ENCODE measurements at regions not wholly inside any gene's neighbourhood (a gene's known extent, or its start where the extent isn't known, plus 50 kb on each side); places are given as distances from the start of the nearest gene placed in this dataset.
"Not testable (repeated sequence)": the region's sequence is repeated elsewhere in the genome, so short reads cannot be mapped to it uniquely, and the experiment has no call there.

DNA sequence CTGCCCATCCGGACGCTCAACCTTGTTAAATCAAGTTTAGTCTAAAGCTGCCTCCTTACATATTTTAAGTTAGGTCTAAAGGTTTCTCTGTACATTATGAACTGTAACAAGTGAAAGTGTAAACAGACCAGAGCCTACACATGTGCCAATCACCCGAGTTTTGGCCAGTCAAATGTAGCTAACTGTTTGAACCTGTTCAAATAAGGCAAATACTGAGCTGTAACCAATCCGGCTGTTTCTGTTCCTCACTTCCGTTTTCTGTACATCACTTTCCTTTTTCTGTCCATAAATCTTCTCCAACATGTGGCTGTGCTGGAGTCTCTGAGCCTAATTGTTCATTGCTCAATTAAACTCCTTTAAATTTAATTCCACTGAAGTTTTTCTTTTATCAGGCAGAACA, 113.3 kb upstream of the SHISA3 start:
- H3K4me1 Mint-ChIP-seq, result peaks cover 5% of the 10 kb centered on the region
- Histone ChIP-seq H3F3A (ENCODE audit: low read depth) (no peaks in the 10 kb centered on the region), H3K4me2 (no peak overlapping the region), H3K9me3 (ENCODE audit: low read depth) (no peaks in the 10 kb centered on the region), H3K4me1 (peaks cover 3% of the 10 kb centered on the region), H3K9ac (no peak overlapping the region), H3K27ac (no peak overlapping the region), H3K79me2 (ENCODE audit: low read depth) (no peaks in the 10 kb centered on the region), H2AFZ (replicated peaks) (no peak overlapping the region), H3K36me3 (no peaks in the 10 kb centered on the region), H4K20me1 (ENCODE audit: low read depth) (no peaks in the 10 kb centered on the region), H3K4me3 (no peak overlapping the region), H3K27me3 (no peaks in the 10 kb centered on the region)
- no peak overlapping the region for H3K27ac Mint-ChIP-seq
- H3K4me3 Mint-ChIP-seq, result no peak overlapping the region
- no peak for TF ChIP-seq EZH2phosphoT487 (IDR thresholded peaks at IDR 0.05)
- TF ChIP-seq EZH2 (IDR thresholded peaks at IDR 0.05), result no peak
- TF ChIP-seq, protein P1, sequence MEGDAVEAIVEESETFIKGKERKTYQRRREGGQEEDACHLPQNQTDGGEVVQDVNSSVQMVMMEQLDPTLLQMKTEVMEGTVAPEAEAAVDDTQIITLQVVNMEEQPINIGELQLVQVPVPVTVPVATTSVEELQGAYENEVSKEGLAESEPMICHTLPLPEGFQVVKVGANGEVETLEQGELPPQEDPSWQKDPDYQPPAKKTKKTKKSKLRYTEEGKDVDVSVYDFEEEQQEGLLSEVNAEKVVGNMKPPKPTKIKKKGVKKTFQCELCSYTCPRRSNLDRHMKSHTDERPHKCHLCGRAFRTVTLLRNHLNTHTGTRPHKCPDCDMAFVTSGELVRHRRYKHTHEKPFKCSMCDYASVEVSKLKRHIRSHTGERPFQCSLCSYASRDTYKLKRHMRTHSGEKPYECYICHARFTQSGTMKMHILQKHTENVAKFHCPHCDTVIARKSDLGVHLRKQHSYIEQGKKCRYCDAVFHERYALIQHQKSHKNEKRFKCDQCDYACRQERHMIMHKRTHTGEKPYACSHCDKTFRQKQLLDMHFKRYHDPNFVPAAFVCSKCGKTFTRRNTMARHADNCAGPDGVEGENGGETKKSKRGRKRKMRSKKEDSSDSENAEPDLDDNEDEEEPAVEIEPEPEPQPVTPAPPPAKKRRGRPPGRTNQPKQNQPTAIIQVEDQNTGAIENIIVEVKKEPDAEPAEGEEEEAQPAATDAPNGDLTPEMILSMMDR (IDR thresholded peaks at IDR 0.05), result no peak
- peaks cover 8% of the 10 kb centered on the region for H3K27me3 Mint-ChIP-seq (ENCODE audit: insufficient read depth, low read depth)
- DNase-seq (ENCODE audit: low spot score), result no peak
- no peaks in the 10 kb centered on the region for H3K36me3 Mint-ChIP-seq
- no peaks in the 10 kb centered on the region for H3K9me3 Mint-ChIP-seq

DNA sequence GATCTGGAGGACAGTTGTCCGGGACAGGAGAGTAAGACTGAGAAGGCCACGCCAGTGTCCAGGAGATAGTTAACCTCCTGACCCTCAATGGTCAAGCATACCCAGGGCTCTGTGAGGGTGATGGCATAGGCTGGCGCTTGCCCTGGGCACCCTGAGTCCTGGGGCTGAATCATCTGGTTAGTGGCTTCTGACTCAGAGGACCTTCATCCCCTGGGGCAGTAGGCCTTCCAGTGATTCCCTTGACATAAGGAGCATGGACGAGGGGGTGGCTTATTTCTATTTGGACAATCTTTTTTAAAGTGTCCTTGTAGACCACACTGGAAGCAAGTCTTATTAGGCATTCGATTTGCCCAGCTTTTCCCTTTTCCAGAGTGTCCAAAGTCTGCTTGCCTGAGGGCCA, 108.4 kb upstream of the SHISA3 start:
- not testable (repeated sequence) for H3K27ac Mint-ChIP-seq; H3K9me3 Mint-ChIP-seq; H3K4me3 ChIP-seq; H3K4me2 ChIP-seq; H3K9ac ChIP-seq; H2AFZ ChIP-seq (replicated peaks); H3K4me3 Mint-ChIP-seq; H3K27me3 Mint-ChIP-seq (ENCODE audit: insufficient read depth, low read depth); H3K36me3 Mint-ChIP-seq; H3K4me1 ChIP-seq; H4K20me1 ChIP-seq (ENCODE audit: low read depth); H3K9me3 ChIP-seq (ENCODE audit: low read depth); H3K4me1 Mint-ChIP-seq; H3K27ac ChIP-seq; H3K79me2 ChIP-seq (ENCODE audit: low read depth); H3K36me3 ChIP-seq; DNase-seq (ENCODE audit: low spot score); H3F3A ChIP-seq (ENCODE audit: low read depth); H3K27me3 ChIP-seq

DNA sequence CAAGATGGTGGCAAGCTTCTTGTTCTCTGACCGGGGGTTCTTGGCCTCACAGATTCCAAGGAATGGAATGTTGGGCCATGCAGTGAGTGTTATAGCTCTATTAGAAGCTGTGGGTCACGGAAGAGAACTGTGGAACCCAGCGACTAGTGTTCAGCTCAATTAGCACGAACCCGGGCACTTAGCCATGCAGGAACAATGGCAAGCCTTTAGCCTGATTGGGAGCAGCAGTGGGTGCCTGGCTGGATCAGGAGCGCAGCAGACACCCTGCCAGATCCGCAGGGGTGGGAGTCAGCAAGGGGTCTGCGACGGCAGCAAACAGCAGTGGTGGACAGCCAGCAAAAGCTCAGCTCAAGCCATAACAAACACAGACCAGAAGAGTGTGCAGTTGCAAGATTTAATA, 105.1 kb upstream of the SHISA3 start:
- H3K4me1 ChIP-seq; H3K9ac ChIP-seq; H3K27me3 Mint-ChIP-seq (ENCODE audit: insufficient read depth, low read depth); H3K36me3 ChIP-seq; H3K27ac Mint-ChIP-seq; H3K36me3 Mint-ChIP-seq; H3K4me2 ChIP-seq; H3K4me3 Mint-ChIP-seq; DNase-seq (ENCODE audit: low spot score); H3K9me3 Mint-ChIP-seq; H3K4me1 Mint-ChIP-seq; H4K20me1 ChIP-seq (ENCODE audit: low read depth); H3K4me3 ChIP-seq; H3K79me2 ChIP-seq (ENCODE audit: low read depth); H3K27ac ChIP-seq; H3K9me3 ChIP-seq (ENCODE audit: low read depth); H3K27me3 ChIP-seq; H2AFZ ChIP-seq (replicated peaks): not testable (repeated sequence)
- H3F3A ChIP-seq (ENCODE audit: low read depth), result peaks cover 16% of the 10 kb centered on the region

DNA sequence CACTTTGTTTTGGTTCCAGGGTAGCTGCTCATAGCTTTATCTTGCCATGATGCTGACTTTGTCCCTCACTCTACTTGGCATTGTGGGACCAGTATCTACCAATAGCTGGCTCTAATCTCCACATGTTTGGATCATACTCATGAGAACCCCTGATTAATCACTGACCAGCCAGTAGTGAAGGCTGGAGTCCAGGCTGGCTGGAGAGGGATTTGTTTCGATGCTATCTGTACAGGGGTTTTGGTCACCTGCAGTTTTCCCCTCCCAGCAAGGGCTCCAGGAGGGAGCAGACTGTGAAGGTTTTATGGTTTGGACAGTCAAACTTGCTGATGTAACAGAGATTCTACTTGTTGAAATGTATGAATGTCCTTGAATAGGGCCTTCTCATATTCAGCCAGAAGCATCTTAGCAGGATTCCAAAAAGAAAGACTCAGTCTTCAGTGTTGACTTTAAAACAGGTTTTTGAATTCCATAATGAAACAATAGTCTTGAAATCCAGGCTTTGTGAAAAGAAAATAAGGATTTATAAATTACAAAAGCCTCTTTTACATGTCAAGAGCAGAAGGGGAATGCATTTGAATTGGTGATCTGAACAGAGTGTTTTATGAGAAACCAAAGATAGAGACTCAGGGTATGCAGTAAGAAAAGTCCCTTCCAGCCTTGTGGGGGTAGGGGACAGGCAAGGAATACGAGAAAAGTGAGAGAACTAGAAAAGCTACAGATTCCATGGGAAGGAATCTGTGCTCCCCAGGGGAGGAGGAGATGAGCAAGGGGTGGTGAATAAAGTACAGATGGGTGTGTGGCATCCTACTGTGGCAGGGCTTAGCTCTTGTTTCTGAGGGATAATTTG, 103.1 kb upstream of the SHISA3 start:
- Histone ChIP-seq H3K9ac (no peak overlapping the region), H3F3A (ENCODE audit: low read depth) (peaks cover 16% of the 10 kb centered on the region), H2AFZ (replicated peaks) (peak overlapping the region; percentile 42), H4K20me1 (ENCODE audit: low read depth) (no peaks in the 10 kb centered on the region), H3K36me3 (no peaks in the 10 kb centered on the region), H3K4me3 (no peak overlapping the region), H3K27ac (no peak overlapping the region), H3K4me2 (no peak overlapping the region), H3K9me3 (ENCODE audit: low read depth) (no peaks in the 10 kb centered on the region), H3K4me1 (peaks cover 14% of the 10 kb centered on the region), H3K27me3 (no peaks in the 10 kb centered on the region), H3K79me2 (ENCODE audit: low read depth) (no peaks in the 10 kb centered on the region)
- no peaks in the 10 kb centered on the region for H3K4me1 Mint-ChIP-seq
- no peak overlapping the region for H3K27ac Mint-ChIP-seq
- no peaks in the 10 kb centered on the region for H3K36me3 Mint-ChIP-seq
- H3K27me3 Mint-ChIP-seq (ENCODE audit: insufficient read depth, low read depth), result peaks cover 2% of the 10 kb centered on the region
- H3K4me3 Mint-ChIP-seq, result no peak overlapping the region
- H3K9me3 Mint-ChIP-seq, result no peaks in the 10 kb centered on the region
- TF ChIP-seq EZH2 (IDR thresholded peaks at IDR 0.05), result no peak
- TF ChIP-seq, protein P1 (IDR thresholded peaks at IDR 0.05), result no peak
- TF ChIP-seq EZH2phosphoT487 (IDR thresholded peaks at IDR 0.05), result no peak
- DNase-seq (ENCODE audit: low spot score), result no peak

All from neural progenitor cell (in vitro differentiated cells).